A549 (cell line): ENCODE measurements at regions not wholly inside any gene's neighbourhood (a gene's known extent, or its start where the extent isn't known, plus 50 kb on each side); places are given as distances from the start of the nearest gene placed in this dataset.

Experiments
- ATAC-seq, 2 experiments: fragments of 200-7000 bp in 1 of 2; fragments of >200 bp in 1 of 2; cut with Nextera tagmentation in 1 of 2; cut with Tn5 transposase in 1 of 2; 3 replicates each; pipeline versions ENCODE4 v1.8.0 to v1.9.1; 2018 to 2020; ENCODE audit warnings: mild to moderate bottlenecking in 1 of 2, moderate library complexity in 1 of 2
- CTCF ChIA-PET: fragments of 300-600 bp; sonication (Branson Sonifier 250); formaldehyde crosslinking; extraction: SDS; loops from one replicate; lab custom pipeline; 2021; ENCODE audit warnings: antibody characterized with exemption, inconsistent platforms; lab: Yijun Ruan, JAX
- POLR2A ChIA-PET: fragments of 350-600 bp; formaldehyde crosslinking; extraction: SDS; loops from one replicate; lab custom pipeline; 2021; ENCODE audit warnings: antibody characterized with exemption, inconsistent platforms; lab: Yijun Ruan, JAX
- DNase-seq, 2 experiments: peaks; one replicate each; pipeline versions ENCODE4 v3.0.0 to v3.0.0-alpha.2; 2011 to 2016; ENCODE audit warnings: low read depth in 1 of 2, low spot score in 1 of 2
- FAIRE-seq: peaks from 2 replicates; lab custom pipeline; 2011; peaks lifted over from hg19 to GRCh38; lab: Jason Lieb, UNC
- H3K27ac ChIP-seq, 2 experiments: fragments of >200 bp; sonication (Bioruptor Twin); formaldehyde crosslinking; 3 replicates each; pipeline ENCODE4 v1.5.1; 2016 to 2017
- H3K4me1 ChIP-seq: fragments of >200 bp; sonication (Bioruptor Twin); formaldehyde crosslinking; 3 replicates; pipeline ENCODE4 v1.6.1; 2016
- H3K4me2 ChIP-seq: fragments of >200 bp; sonication (Bioruptor Twin); formaldehyde crosslinking; 3 replicates; pipeline ENCODE4 v1.6.1; 2016
- H3K4me3 ChIP-seq: fragments of >200 bp; sonication (Bioruptor Twin); formaldehyde crosslinking; 3 replicates; pipeline ENCODE4 v1.5.1; 2016
- H3K9me3 ChIP-seq: fragments of >200 bp; sonication (Bioruptor Twin); formaldehyde crosslinking; 3 replicates; pipeline ENCODE4 v1.6.1; 2016
- BCL3 ChIP-seq: fragments of >200 bp; sonication (Bioruptor Twin); formaldehyde crosslinking; IDR thresholded peaks from 3 replicates; pipeline ENCODE4 v1.6.1; 2016
- CHD2 ChIP-seq: fragments of 150-350 bp; IDR thresholded peaks from 2 replicates; pipeline ENCODE4 v1.6.1; 2014; ENCODE audit warnings: low read length; ENCODE audit not compliant: partially characterized antibody
- CHD4 ChIP-seq: fragments of 200-600 bp; sonication (generic); IDR thresholded peaks from 2 replicates; pipeline ENCODE4 v1.6.1; 2016; ENCODE audit warnings: antibody characterized with exemption, mild to moderate bottlenecking, borderline replicate concordance
- ELK1 ChIP-seq: fragments of 150-350 bp; IDR thresholded peaks from 2 replicates; pipeline ENCODE4 v1.6.1; 2014; ENCODE audit warnings: low read depth, mild to moderate bottlenecking, low read length
- ESRRA ChIP-seq: fragments of 150-350 bp; IDR thresholded peaks from 2 replicates; pipeline ENCODE4 v1.6.1; 2014; ENCODE audit warnings: mild to moderate bottlenecking, low read length, borderline replicate concordance
- GATA3 ChIP-seq: IDR thresholded peaks from 2 replicates; pipeline ENCODE4 v1.6.1; 2012; ENCODE audit warnings: borderline replicate concordance
- HES2 ChIP-seq: fragments of >200 bp; sonication (Bioruptor Twin); formaldehyde crosslinking; IDR thresholded peaks from 2 replicates; pipeline ENCODE4 v1.6.1; 2016
- HEYL ChIP-seq: fragments of 250-450 bp; sonication (Bioruptor Pico); IDR thresholded peaks from 2 replicates; pipeline ENCODE4 v1.8.0; 2021; ENCODE audit warnings: mild to moderate bottlenecking, moderate library complexity
- HMGXB4 ChIP-seq: fragments of 250-450 bp; sonication (Bioruptor Pico); IDR thresholded peaks from 2 replicates; pipeline ENCODE4 v1.5.0; 2021; ENCODE audit warnings: mild to moderate bottlenecking, moderate library complexity, borderline replicate concordance
- HOXB13 ChIP-seq: fragments of 250-450 bp; sonication (Bioruptor Pico); IDR thresholded peaks from 2 replicates; pipeline ENCODE4 v1.5.0; 2020; ENCODE audit warnings: low read depth, mild to moderate bottlenecking, moderate library complexity
- JUN ChIP-seq, 2 experiments: fragments of >200 bp; sonication (Bioruptor Twin); formaldehyde crosslinking; IDR thresholded peaks; 2 replicates in 1 of 2; 3 replicates in 1 of 2; pipeline ENCODE4 v1.6.1; 2016 to 2017
- KDM5A ChIP-seq: fragments of 200-600 bp; sonication (generic); IDR thresholded peaks from 2 replicates; pipeline ENCODE4 v1.6.1; 2016; ENCODE audit warnings: antibody characterized with exemption, mild to moderate bottlenecking
- MAFK ChIP-seq: fragments of 450-650 bp; IDR thresholded peaks from 2 replicates; pipeline ENCODE4 v1.6.1; 2014; ENCODE audit not compliant: partially characterized antibody
- MAZ ChIP-seq: fragments of 150-350 bp; IDR thresholded peaks from 2 replicates; pipeline ENCODE4 v1.6.1; 2014; ENCODE audit warnings: antibody characterized with exemption, low read depth, low read length, borderline replicate concordance
- MYC ChIP-seq: IDR thresholded peaks from 2 replicates; pipeline ENCODE4 v1.6.1; 2012; ENCODE audit warnings: mild to moderate bottlenecking, inconsistent platforms, low read length, improper control_type of control experiment, borderline replicate concordance
- NFE2L2 ChIP-seq: fragments of 150-350 bp; conservative IDR thresholded peaks from 2 replicates; pipeline ENCODE4 v1.6.1; 2014; ENCODE audit warnings: low read length
- PBX3 ChIP-seq: IDR thresholded peaks from 2 replicates; pipeline ENCODE4 v1.6.1; 2012
- PHF8 ChIP-seq: fragments of 200-600 bp; sonication (generic); IDR thresholded peaks from 2 replicates; pipeline ENCODE4 v1.6.1; 2016; ENCODE audit warnings: low read depth, mild to moderate bottlenecking, antibody characterized with exemption, moderate library complexity, borderline replicate concordance
- POLR2A ChIP-seq: IDR thresholded peaks from 2 replicates; pipeline ENCODE4 v1.6.1; 2012; ENCODE audit warnings: mild to moderate bottlenecking, low read length
- POLR2AphosphoS2 ChIP-seq: conservative IDR thresholded peaks from 2 replicates; pipeline ENCODE4 v1.6.1; 2012; ENCODE audit warnings: low read length, improper control_type of control experiment, inconsistent platforms
- RNF2 ChIP-seq: fragments of 200-600 bp; sonication (generic); IDR thresholded peaks from 2 replicates; pipeline ENCODE4 v1.6.1; 2016; ENCODE audit warnings: low read depth, mild to moderate bottlenecking, antibody characterized with exemption, moderate library complexity, borderline replicate concordance
- SREBF2 ChIP-seq: fragments of 450-650 bp; IDR thresholded peaks from 2 replicates; pipeline ENCODE4 v1.6.1; 2014; ENCODE audit warnings: mild to moderate bottlenecking, moderate library complexity
- TP53 ChIP-seq: fragments of 250-450 bp; sonication (Bioruptor Pico); IDR thresholded peaks from 2 replicates; pipeline ENCODE4 v1.5.0; 2021; ENCODE audit warnings: mild to moderate bottlenecking, moderate library complexity
- ZNF302 ChIP-seq: fragments of 250-450 bp; sonication (Bioruptor Pico); IDR thresholded peaks from 2 replicates; pipeline ENCODE4 v1.9.0; 2021; ENCODE audit warnings: inconsistent platforms, mild to moderate bottlenecking, moderate library complexity
- ZSCAN20 ChIP-seq: fragments of 250-450 bp; sonication (Bioruptor Pico); IDR thresholded peaks from 2 replicates; pipeline ENCODE4 v1.8.0; 2022; ENCODE audit warnings: mild to moderate bottlenecking, moderate library complexity
- WGBS: methylation state at CpG from one replicate; pipeline ENCODE4 v1.1.6; 2017; ENCODE audit errors: missing lambda C conversion rate; 5-methylcytosine and 5-hydroxymethylcytosine counted together

- no peak for DNase-seq
- ChIA-PET POLR2A (no interaction called here), CTCF (no interaction called here)
- Histone ChIP-seq H3K9me3 (no peaks in the 10 kb centered on the region), H3K4me2 (no peak overlapping the region), H3K4me1 (no peaks in the 10 kb centered on the region), H3K4me3 (no peak overlapping the region), H3K27ac (no peak overlapping the region)
- no peak for TF ChIP-seq PBX3
- no peak for TF ChIP-seq MAZ
- no peak for TF ChIP-seq NFE2L2
- no peak for TF ChIP-seq CHD4
- no peak for TF ChIP-seq KDM5A
- TF ChIP-seq HEYL (CRISPR knock-in tag) = no peak
- no peak for TF ChIP-seq PHF8
- TF ChIP-seq HMGXB4 (CRISPR knock-in tag) = no peak
- no peak for TF ChIP-seq MAFK
- no peak for TF ChIP-seq HOXB13
- TF ChIP-seq ELK1 = no peak
- no peak for TF ChIP-seq ZSCAN20 (CRISPR knock-in tag)
- no peak for TF ChIP-seq POLR2A
- TF ChIP-seq CHD2 = no peak
- TF ChIP-seq ESRRA = no peak
- TF ChIP-seq RNF2 = no peak
- no peak for TF ChIP-seq HES2
- FAIRE-seq = no peak
- ATAC-seq = no peak
Measured at GRCh38 chr7:42550706-42551470, 313.9 kb upstream of the GLI3 start.

- ATAC-seq = no peak
Measured at GRCh38 chr7:42549866-42550485, 313.0 kb upstream of the GLI3 start.

More at GRCh38 chr7:42549866-42550485, 313.0 kb upstream of the GLI3 start:
- CTCF ChIA-PET = no interaction called here
- TF ChIP-seq ZNF302 (CRISPR knock-in tag) (no peak), NFE2L2 (no peak), PHF8 (no peak), SREBF2 (no peak), CHD2 (no peak), BCL3 (no peak), HES2 (no peak), JUN (IDR thresholded peaks at IDR 0.05) (no peak), MYC (no peak), GATA3 (no peak), CHD4 (no peak), POLR2AphosphoS2 (no peak), MAZ (no peak), TP53 (CRISPR knock-in tag) (no peak)
- TF ChIP-seq, all 56 proteins: peak for 0
- Histone ChIP-seq H3K4me3 (no peak overlapping the region), H3K9me3 (no peaks in the 10 kb centered on the region), H3K4me2 (no peak overlapping the region), H3K4me1 (no peaks in the 10 kb centered on the region), H3K27ac (no peak overlapping the region)
- POLR2A ChIA-PET = no interaction called here
- no peak for FAIRE-seq
- WGBS = 1% methylated on average over 3 of the region's 3 CpGs
- no peak for DNase-seq
